MCF 10A (cell line): ENCODE measurements at regions not wholly inside any gene's neighbourhood (a gene's known extent, or its start where the extent isn't known, plus 50 kb on each side); places are given as distances from the start of the nearest gene placed in this dataset.

Experiments used
- BruUV-seq: library from RNA; stranded (reverse); fragments of 400-500 nt; replicated peaks from 2 replicates; lab custom pipeline; 2021; lab: Mats Ljungman, UMichigan
- CTCF ChIA-PET: fragments of 300-600 bp; sonication (Branson Sonifier 250); formaldehyde crosslinking; extraction: SDS; loops from one replicate; lab custom pipeline; 2021; ENCODE audit warnings: antibody characterized with exemption, inconsistent platforms; lab: Yijun Ruan, JAX
- POLR2A ChIA-PET: fragments of 300-600, 350-650 bp; sonication (Branson Sonifier 250); formaldehyde crosslinking; extraction: SDS; loops from one replicate; lab custom pipeline; 2020; ENCODE audit warnings: antibody characterized with exemption, inconsistent platforms; lab: Yijun Ruan, JAX
- DNase-seq: peaks from one replicate; pipeline ENCODE4 v3.0.0-alpha.2; 2018; ENCODE audit not compliant: unreplicated experiment
- H3K27ac Mint-ChIP-seq: one replicate; pipeline ENCODE4 v1.8.0; 2022; ENCODE audit warnings: mild to moderate bottlenecking, low read depth, mixed read lengths; ENCODE audit not compliant: unreplicated experiment
- H3K27me3 Mint-ChIP-seq: one replicate; pipeline ENCODE4 v1.8.0; 2022; ENCODE audit warnings: mixed read lengths; ENCODE audit not compliant: insufficient read depth, unreplicated experiment
- H3K36me3 Mint-ChIP-seq: one replicate; pipeline ENCODE4 v1.8.0; 2022; ENCODE audit warnings: mild to moderate bottlenecking, moderate library complexity, mixed read lengths; ENCODE audit not compliant: insufficient read depth, unreplicated experiment
- H3K4me1 Mint-ChIP-seq: one replicate; pipeline ENCODE4 v1.8.0; 2022; ENCODE audit warnings: mixed read lengths; ENCODE audit not compliant: insufficient read depth, unreplicated experiment
- H3K4me3 Mint-ChIP-seq: one replicate; pipeline ENCODE4 v1.8.0; 2022; ENCODE audit warnings: mild to moderate bottlenecking, moderate library complexity, mixed read lengths; ENCODE audit not compliant: unreplicated experiment
- H3K9me3 Mint-ChIP-seq: one replicate; pipeline ENCODE4 v1.8.0; 2022; ENCODE audit warnings: mixed read lengths; ENCODE audit not compliant: unreplicated experiment
- CTCF ChIP-seq: fragments of 200-600 bp; IDR thresholded peaks from one replicate; pipeline ENCODE4 v1.8.0; 2022; ENCODE audit warnings: antibody characterized with exemption, mild to moderate bottlenecking; ENCODE audit not compliant: unreplicated experiment
- intact Hi-C: fragments of 100-400 bp; cut with micrococcal nuclease; formaldehyde crosslinking; loops from 2 replicates; pipeline ENCODE4 v1.14.1; 2022

DNA sequence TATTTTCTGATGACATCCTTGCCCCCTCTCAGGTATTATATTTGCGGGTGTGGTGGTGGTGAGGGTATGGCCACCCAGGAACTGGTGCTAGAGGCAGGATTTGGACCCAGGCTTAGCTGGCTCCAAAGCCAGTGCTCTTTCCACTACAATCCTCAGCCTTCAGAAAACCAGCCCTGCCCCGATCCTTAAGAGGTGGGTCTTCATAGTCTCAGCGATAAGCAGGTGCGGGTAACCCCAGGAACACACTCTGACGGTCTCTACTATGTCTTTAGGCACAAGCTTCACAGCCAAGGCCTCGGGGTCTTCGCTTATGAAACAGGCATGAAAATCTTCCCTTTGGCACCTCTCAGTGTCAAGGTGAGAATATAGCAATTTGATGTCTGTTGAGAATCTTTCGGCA lies 169.3 kb downstream of the FGF18 start:
- H3K27ac Mint-ChIP-seq: no peak overlapping the region
- no peak overlapping the region for H3K4me3 Mint-ChIP-seq
- no peaks in the 10 kb centered on the region for H3K36me3 Mint-ChIP-seq
- no TSS peak for BruUV-seq
- no peaks in the 10 kb centered on the region for H3K9me3 Mint-ChIP-seq
- ChIA-PET CTCF (interaction anchor here (1.2 kb wide), 1 partner anchor 320 kb away, joined by 3 read pairs; no protein-coding TSS in a partner anchor), POLR2A (interaction anchor here (0.6 kb wide), 1 partner anchor 9 kb away, joined by 3 read pairs; no protein-coding TSS in a partner anchor)
- DNase-seq: no peak
- H3K4me1 Mint-ChIP-seq: no peaks in the 10 kb centered on the region
- intact Hi-C loops: no loop called here
- peaks cover 55% of the 10 kb centered on the region for H3K27me3 Mint-ChIP-seq
- no peak for TF ChIP-seq CTCF

DNA sequence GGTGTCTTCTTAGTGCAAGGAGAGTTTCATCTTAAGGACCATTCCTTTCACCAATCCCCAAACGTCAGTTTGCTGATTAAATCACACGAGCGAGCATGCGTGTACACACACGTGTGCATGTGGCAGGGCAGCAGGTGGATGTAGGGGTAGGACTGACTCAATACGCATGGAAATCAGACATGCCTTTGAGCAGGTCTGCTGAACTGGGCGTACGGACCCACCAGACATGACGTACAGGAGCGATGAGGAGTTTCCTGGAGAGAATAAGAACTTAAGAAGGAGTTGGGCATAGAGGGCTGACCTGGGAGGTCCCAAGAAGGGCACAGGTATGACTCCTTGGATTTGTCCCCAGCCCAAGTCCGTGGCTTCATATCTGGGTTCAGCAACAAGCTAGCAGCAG lies 170.0 kb downstream of the FGF18 start:
- Mint-ChIP-seq H3K27ac (no peak overlapping the region), H3K4me3 (no peak overlapping the region), H3K9me3 (no peaks in the 10 kb centered on the region), H3K36me3 (no peaks in the 10 kb centered on the region), H3K27me3 (peaks cover 48% of the 10 kb centered on the region), H3K4me1 (no peaks in the 10 kb centered on the region)
- BruUV-seq: no TSS peak
- ChIA-PET CTCF (no interaction called here), POLR2A (interaction anchor here (0.6 kb wide), 1 partner anchor 9 kb away, joined by 3 read pairs; no protein-coding TSS in a partner anchor)
- intact Hi-C loops: no loop called here
- no peak for DNase-seq
- TF ChIP-seq CTCF: no peak

GRCh38 chr5:171592076-171592475 lies 172.6 kb downstream of the FGF18 start:
- no peak for TF ChIP-seq CTCF
- Mint-ChIP-seq H3K36me3 (no peaks in the 10 kb centered on the region), H3K4me1 (peaks cover 14% of the 10 kb centered on the region), H3K27me3 (peaks cover 28% of the 10 kb centered on the region), H3K27ac (no peak overlapping the region), H3K4me3 (no peak overlapping the region), H3K9me3 (no peaks in the 10 kb centered on the region)
- CTCF ChIA-PET: interaction anchor here (0.5 to 0.7 kb wide), 2 partner anchors 10 to 12 kb away, joined by 3 to 4 read pairs; no protein-coding TSS in a partner anchor
- no TSS peak for BruUV-seq
- POLR2A ChIA-PET: interaction anchor here (0.6 kb wide), 1 partner anchor 110 kb away, joined by 3 read pairs; no protein-coding TSS in a partner anchor
- intact Hi-C loops: no loop called here
- no peak for DNase-seq

DNA sequence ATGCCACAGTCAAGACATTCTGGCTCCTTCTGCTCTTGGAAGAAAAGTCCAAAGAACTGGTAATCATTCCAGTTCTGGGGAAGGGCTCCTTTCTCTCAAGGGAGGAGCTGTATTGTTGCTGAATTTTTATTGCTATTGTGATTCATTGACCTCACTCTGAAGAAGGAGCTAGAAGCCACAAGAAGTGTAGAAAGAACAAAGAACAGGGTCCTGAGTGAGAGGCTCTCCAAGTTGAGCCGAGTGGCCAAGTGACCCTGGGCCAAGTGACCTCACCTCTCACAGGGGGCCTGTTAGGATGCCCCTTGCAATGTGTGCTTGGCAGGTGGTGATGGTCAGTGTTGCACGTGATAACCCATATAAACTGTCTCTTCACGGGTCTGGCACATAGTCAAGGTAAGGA lies 173.3 kb downstream of the FGF18 start:
- peak; percentile 23 for DNase-seq
- no peaks in the 10 kb centered on the region for H3K36me3 Mint-ChIP-seq
- no peak for TF ChIP-seq CTCF
- H3K4me3 Mint-ChIP-seq: no peak overlapping the region
- intact Hi-C loops: no loop called here
- no TSS peak for BruUV-seq
- CTCF ChIA-PET: interaction anchor here (0.7 kb wide), 2 partner anchors 11 to 568 kb away, joined by 3 read pairs; no protein-coding TSS in a partner anchor
- H3K27me3 Mint-ChIP-seq: peaks cover 22% of the 10 kb centered on the region
- H3K27ac Mint-ChIP-seq: no peak overlapping the region
- peaks cover 14% of the 10 kb centered on the region for H3K4me1 Mint-ChIP-seq
- POLR2A ChIA-PET: interaction anchor here (0.5 to 0.6 kb wide), 2 partner anchors 111 to 1414 kb away, joined by 3 read pairs; no protein-coding TSS in a partner anchor
- H3K9me3 Mint-ChIP-seq: no peaks in the 10 kb centered on the region
